ENCODE measurements at regions not wholly inside any gene's neighbourhood (a gene's known extent, or its start where the extent isn't known, plus 50 kb on each side); places are given as distances from the start of the nearest gene placed in this dataset.

DNA sequence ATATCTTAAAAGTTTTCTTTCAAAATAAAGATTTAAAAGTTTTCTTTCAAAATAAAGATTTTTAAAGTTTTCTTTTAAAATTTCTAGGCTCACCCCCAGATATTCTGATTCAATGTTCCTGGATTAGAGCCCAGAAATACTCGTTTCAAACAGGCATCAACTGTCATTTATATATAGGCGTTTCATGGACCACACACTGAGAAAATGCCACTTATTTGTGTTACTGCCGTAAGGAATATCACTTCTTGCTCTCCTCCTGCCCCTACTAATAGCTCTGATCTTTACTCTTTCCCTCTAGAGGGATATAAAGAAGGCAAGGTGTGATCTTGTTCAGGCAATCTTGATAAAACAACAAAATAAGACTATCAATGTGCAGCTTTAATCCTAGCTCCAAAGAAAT lies 1324.1 kb downstream of the CDH8 start:
- no peaks in the 10 kb centered on the region for H3K4me1 ChIP-seq (ENCODE audit: control insufficient read depth in 1 of 2, insufficient read depth in 2 of 2, low read length in 2 of 2)
- H3K36me3 ChIP-seq (ENCODE audit: control insufficient read depth in 1 of 2, insufficient read depth in 2 of 2, low read length in 2 of 2): no peaks in the 10 kb centered on the region
- no peak overlapping the region for H3K4me3 ChIP-seq (ENCODE audit: low read depth in 1 of 2, low read length in 2 of 2)
- peaks cover 0 to 6% of the 10 kb centered on the region in 2 donors for H3K9me3 ChIP-seq (ENCODE audit: control insufficient read depth in 1 of 2, low read length in 2 of 2)
- no peak overlapping the region for H3K9ac ChIP-seq (ENCODE audit: low read depth in 1 of 2, low read length in 2 of 2)
- H3K27ac ChIP-seq (ENCODE audit: low read depth, low read length): no peak overlapping the region
- no peaks in the 10 kb centered on the region for H3K27me3 ChIP-seq (ENCODE audit: control insufficient read depth in 1 of 2, insufficient read depth in 2 of 2, low read length in 2 of 2)

DNA sequence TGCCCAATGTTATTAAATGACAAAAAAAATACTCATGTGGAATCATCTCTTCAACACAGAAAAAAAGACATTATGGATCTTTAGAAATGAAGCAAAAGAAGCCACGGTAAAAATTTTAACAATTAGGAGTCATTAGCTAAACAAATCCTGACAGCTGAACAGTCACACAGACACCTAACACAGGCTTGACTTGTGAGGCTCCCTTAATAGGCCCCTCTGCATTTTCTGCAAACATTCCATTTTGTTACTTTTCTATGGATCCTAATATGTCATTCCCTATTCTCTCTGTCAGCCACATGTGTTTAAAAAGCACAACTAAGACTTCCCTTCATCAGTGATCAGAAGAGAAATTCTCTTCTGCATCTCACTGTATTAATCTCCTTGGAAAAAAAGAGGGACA lies 1331.5 kb downstream of the CDH8 start:
- peaks cover 0 to 3% of the 10 kb centered on the region in 2 donors for H3K9me3 ChIP-seq (ENCODE audit: control insufficient read depth in 1 of 2, low read length in 2 of 2)
- H3K9ac ChIP-seq (ENCODE audit: low read depth in 1 of 2, low read length in 2 of 2): no peak overlapping the region
- no peaks in the 10 kb centered on the region for H3K27me3 ChIP-seq (ENCODE audit: control insufficient read depth in 1 of 2, insufficient read depth in 2 of 2, low read length in 2 of 2)
- no peaks in the 10 kb centered on the region for H3K4me1 ChIP-seq (ENCODE audit: control insufficient read depth in 1 of 2, insufficient read depth in 2 of 2, low read length in 2 of 2)
- no peak overlapping the region for H3K4me3 ChIP-seq (ENCODE audit: low read depth in 1 of 2, low read length in 2 of 2)
- no peak overlapping the region for H3K27ac ChIP-seq (ENCODE audit: low read depth, low read length)
- H3K36me3 ChIP-seq (ENCODE audit: control insufficient read depth in 1 of 2, insufficient read depth in 2 of 2, low read length in 2 of 2): no peaks in the 10 kb centered on the region

DNA sequence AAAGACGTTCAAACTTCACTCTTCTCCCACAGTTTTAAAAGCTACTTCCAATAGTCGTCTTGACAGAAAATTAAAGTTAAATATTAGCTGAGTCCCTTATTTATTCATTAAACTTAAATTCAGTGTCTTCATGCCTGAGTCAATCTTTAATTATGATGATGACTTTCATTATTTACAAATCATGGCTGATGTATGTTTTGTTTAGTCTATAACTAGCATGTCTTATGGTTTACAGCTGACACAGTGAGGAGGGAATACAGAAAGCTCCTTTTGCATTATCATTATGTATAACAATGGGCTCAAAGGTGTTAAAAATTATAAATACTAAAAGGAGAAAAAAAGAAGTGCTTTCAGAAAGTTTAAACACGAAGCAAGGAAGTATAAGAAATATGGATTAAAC lies 1333.1 kb downstream of the CDH8 start:
- Histone ChIP-seq H3K9me3 (ENCODE audit: control insufficient read depth in 1 of 2, low read length in 2 of 2) (peaks cover under 1 to 3% of the 10 kb centered on the region in 2 donors), H3K36me3 (ENCODE audit: control insufficient read depth in 1 of 2, insufficient read depth in 2 of 2, low read length in 2 of 2) (no peaks in the 10 kb centered on the region), H3K27me3 (ENCODE audit: control insufficient read depth in 1 of 2, insufficient read depth in 2 of 2, low read length in 2 of 2) (no peaks in the 10 kb centered on the region), H3K27ac (ENCODE audit: low read depth, low read length) (no peak overlapping the region), H3K4me1 (ENCODE audit: control insufficient read depth in 1 of 2, insufficient read depth in 2 of 2, low read length in 2 of 2) (no peaks in the 10 kb centered on the region), H3K4me3 (ENCODE audit: low read depth in 1 of 2, low read length in 2 of 2) (no peak overlapping the region), H3K9ac (ENCODE audit: low read depth in 1 of 2, low read length in 2 of 2) (no peak overlapping the region)

DNA sequence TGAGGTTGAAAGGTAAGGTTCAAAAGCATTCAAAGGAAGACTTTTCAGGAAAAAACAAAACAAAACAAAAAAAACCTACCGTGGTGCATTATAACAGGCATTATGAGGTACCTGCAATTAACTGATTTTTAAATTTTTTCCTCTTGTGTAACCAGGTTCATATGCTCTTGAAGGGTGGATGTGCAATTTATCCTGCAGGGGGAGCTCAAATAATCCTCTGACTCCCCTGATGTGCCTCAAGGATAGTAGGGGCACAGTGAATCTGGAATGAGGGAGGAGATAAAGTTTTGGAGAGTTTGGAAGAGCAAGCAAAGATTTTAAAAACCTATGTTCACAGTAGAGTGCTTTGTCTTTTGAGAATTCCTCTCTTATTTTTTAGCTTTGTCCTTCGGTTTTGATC lies 1349.4 kb downstream of the CDH8 start:
- Histone ChIP-seq H3K36me3 (ENCODE audit: control insufficient read depth in 1 of 2, insufficient read depth in 2 of 2, low read length in 2 of 2) (no peaks in the 10 kb centered on the region), H3K9ac (ENCODE audit: low read depth in 1 of 2, low read length in 2 of 2) (no peak overlapping the region), H3K27ac (ENCODE audit: low read depth, low read length) (no peak overlapping the region), H3K27me3 (ENCODE audit: control insufficient read depth in 1 of 2, insufficient read depth in 2 of 2, low read length in 2 of 2) (no peaks in the 10 kb centered on the region), H3K4me3 (ENCODE audit: low read depth in 1 of 2, low read length in 2 of 2) (no peak overlapping the region), H3K9me3 (ENCODE audit: control insufficient read depth in 1 of 2, low read length in 2 of 2) (peaks cover 7 to 17% of the 10 kb centered on the region in 2 donors), H3K4me1 (ENCODE audit: control insufficient read depth in 1 of 2, insufficient read depth in 2 of 2, low read length in 2 of 2) (no peaks in the 10 kb centered on the region)

DNA sequence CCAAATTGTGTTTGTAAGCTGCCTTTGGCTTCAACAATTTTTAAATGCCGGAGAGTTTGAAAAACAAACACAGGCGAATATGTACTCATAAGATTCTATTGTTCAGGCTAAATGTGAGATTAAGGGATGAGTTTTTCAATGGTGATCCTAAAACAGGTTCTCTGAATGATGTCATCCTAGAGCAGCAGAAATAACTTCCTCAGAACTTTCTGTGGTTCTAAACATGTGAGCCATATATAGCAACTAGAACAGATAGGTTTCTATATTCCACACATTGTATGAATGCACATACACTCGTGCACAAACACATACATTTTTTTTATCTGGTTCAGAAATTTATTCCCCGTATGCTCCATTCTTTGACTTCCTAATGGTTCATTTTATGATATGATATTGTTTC lies 1352.2 kb downstream of the CDH8 start:
- Histone ChIP-seq H3K36me3 (ENCODE audit: control insufficient read depth in 1 of 2, insufficient read depth in 2 of 2, low read length in 2 of 2) (no peaks in the 10 kb centered on the region), H3K27ac (ENCODE audit: low read depth, low read length) (no peak overlapping the region), H3K9me3 (ENCODE audit: control insufficient read depth in 1 of 2, low read length in 2 of 2) (peaks cover under 1 to 17% of the 10 kb centered on the region in 2 donors), H3K9ac (ENCODE audit: low read depth in 1 of 2, low read length in 2 of 2) (no peak overlapping the region), H3K4me1 (ENCODE audit: control insufficient read depth in 1 of 2, insufficient read depth in 2 of 2, low read length in 2 of 2) (no peaks in the 10 kb centered on the region), H3K4me3 (ENCODE audit: low read depth in 1 of 2, low read length in 2 of 2) (no peak overlapping the region), H3K27me3 (ENCODE audit: control insufficient read depth in 1 of 2, insufficient read depth in 2 of 2, low read length in 2 of 2) (no peaks in the 10 kb centered on the region)

GRCh38 chr16:60682219-60682618 lies 1354.0 kb downstream of the CDH8 start:
- Histone ChIP-seq H3K9ac (ENCODE audit: low read depth in 1 of 2, low read length in 2 of 2) (no peak overlapping the region), H3K4me1 (ENCODE audit: control insufficient read depth in 1 of 2, insufficient read depth in 2 of 2, low read length in 2 of 2) (no peaks in the 10 kb centered on the region), H3K36me3 (ENCODE audit: control insufficient read depth in 1 of 2, insufficient read depth in 2 of 2, low read length in 2 of 2) (no peaks in the 10 kb centered on the region), H3K9me3 (ENCODE audit: control insufficient read depth in 1 of 2, low read length in 2 of 2) (peaks cover 0 to 13% of the 10 kb centered on the region in 2 donors), H3K4me3 (ENCODE audit: low read depth in 1 of 2, low read length in 2 of 2) (no peak overlapping the region), H3K27me3 (ENCODE audit: control insufficient read depth in 1 of 2, insufficient read depth in 2 of 2, low read length in 2 of 2) (no peaks in the 10 kb centered on the region), H3K27ac (ENCODE audit: low read depth, low read length) (no peak overlapping the region)

DNA sequence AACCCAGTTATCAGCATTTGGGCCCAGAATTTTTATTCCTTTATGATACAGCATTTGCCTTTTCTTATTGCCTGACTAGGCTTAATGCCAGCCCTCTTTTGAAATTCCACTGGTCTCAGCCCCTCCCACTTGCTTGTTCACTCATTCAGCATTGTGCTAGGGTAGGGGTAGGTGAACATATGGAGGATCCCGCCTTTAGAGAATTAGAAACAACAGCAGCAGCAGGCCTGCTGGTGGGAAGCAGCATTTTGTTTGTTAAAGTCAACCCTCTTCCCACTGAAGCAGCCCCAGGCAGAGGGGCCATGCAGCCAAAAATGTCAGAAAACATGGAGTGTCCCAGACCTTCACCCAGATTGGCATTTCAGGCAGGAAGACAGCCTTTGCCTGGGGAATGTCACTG lies 1355.2 kb downstream of the CDH8 start:
- H3K9me3 ChIP-seq (ENCODE audit: control insufficient read depth in 1 of 2, low read length in 2 of 2): peaks cover 0 to 10% of the 10 kb centered on the region in 2 donors
- H3K36me3 ChIP-seq (ENCODE audit: control insufficient read depth in 1 of 2, insufficient read depth in 2 of 2, low read length in 2 of 2): no peaks in the 10 kb centered on the region
- H3K9ac ChIP-seq (ENCODE audit: low read depth in 1 of 2, low read length in 2 of 2): no peak overlapping the region
- no peaks in the 10 kb centered on the region for H3K27me3 ChIP-seq (ENCODE audit: control insufficient read depth in 1 of 2, insufficient read depth in 2 of 2, low read length in 2 of 2)
- no peak overlapping the region for H3K4me3 ChIP-seq (ENCODE audit: low read depth in 1 of 2, low read length in 2 of 2)
- no peaks in the 10 kb centered on the region for H3K4me1 ChIP-seq (ENCODE audit: control insufficient read depth in 1 of 2, insufficient read depth in 2 of 2, low read length in 2 of 2)
- no peak overlapping the region for H3K27ac ChIP-seq (ENCODE audit: low read depth, low read length)

DNA sequence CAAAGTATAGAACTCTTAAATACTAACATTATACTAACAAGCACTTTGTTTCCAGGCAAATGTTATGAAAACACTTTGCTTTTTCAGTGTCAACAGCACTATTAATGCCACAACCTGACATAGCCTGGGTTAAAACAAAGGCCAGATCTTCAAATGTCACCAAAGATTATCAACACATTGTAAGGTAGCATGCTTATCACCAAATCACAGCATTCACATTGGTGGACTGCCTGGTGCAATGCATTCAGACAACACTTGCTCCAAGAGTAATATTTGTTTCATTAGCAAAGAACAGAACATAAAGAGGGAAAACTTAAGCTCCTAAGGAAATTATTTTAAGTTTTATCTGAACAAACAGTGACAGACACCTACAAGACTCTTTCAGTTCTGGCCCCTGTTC lies 1361.2 kb downstream of the CDH8 start:
- H3K4me1 ChIP-seq (ENCODE audit: control insufficient read depth in 1 of 2, insufficient read depth in 2 of 2, low read length in 2 of 2): no peaks in the 10 kb centered on the region
- no peaks in the 10 kb centered on the region for H3K9me3 ChIP-seq (ENCODE audit: control insufficient read depth in 1 of 2, low read length in 2 of 2)
- no peak overlapping the region for H3K4me3 ChIP-seq (ENCODE audit: low read depth in 1 of 2, low read length in 2 of 2)
- H3K36me3 ChIP-seq (ENCODE audit: control insufficient read depth in 1 of 2, insufficient read depth in 2 of 2, low read length in 2 of 2): no peaks in the 10 kb centered on the region
- H3K9ac ChIP-seq (ENCODE audit: low read depth in 1 of 2, low read length in 2 of 2): no peak overlapping the region
- H3K27me3 ChIP-seq (ENCODE audit: control insufficient read depth in 1 of 2, insufficient read depth in 2 of 2, low read length in 2 of 2): no peaks in the 10 kb centered on the region
- H3K27ac ChIP-seq (ENCODE audit: low read depth, low read length): no peak overlapping the region

DNA sequence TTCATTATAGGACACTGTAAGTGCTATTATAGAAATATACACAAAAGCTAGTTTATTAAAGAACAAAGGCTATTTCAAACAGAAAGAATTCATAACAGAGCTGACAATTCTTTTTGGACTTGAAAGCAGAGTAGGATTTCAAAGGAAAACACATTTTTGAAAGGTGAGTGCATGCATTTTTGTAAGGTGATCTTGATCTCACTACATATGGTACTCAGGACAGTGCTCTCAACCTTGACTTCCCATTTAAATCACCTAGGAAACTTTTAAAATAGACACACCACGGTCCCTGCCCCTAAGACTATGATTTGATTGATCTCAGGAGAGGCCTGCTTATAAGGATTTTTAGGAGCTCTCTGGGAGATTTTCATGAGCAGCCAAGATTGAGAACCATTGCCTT lies 1362.0 kb downstream of the CDH8 start:
- Histone ChIP-seq H3K4me1 (ENCODE audit: control insufficient read depth in 1 of 2, insufficient read depth in 2 of 2, low read length in 2 of 2) (no peaks in the 10 kb centered on the region), H3K9ac (ENCODE audit: low read depth in 1 of 2, low read length in 2 of 2) (no peak overlapping the region), H3K9me3 (ENCODE audit: control insufficient read depth in 1 of 2, low read length in 2 of 2) (no peaks in the 10 kb centered on the region), H3K27me3 (ENCODE audit: control insufficient read depth in 1 of 2, insufficient read depth in 2 of 2, low read length in 2 of 2) (no peaks in the 10 kb centered on the region), H3K27ac (ENCODE audit: low read depth, low read length) (no peak overlapping the region), H3K36me3 (ENCODE audit: control insufficient read depth in 1 of 2, insufficient read depth in 2 of 2, low read length in 2 of 2) (no peaks in the 10 kb centered on the region), H3K4me3 (ENCODE audit: low read depth in 1 of 2, low read length in 2 of 2) (no peak overlapping the region)

GRCh38 chr16:60655514-60656153 lies 1380.6 kb downstream of the CDH8 start:
- Histone ChIP-seq H3K36me3 (ENCODE audit: control insufficient read depth in 1 of 2, insufficient read depth in 2 of 2, low read length in 2 of 2) (no peaks in the 10 kb centered on the region), H3K27me3 (ENCODE audit: control insufficient read depth in 1 of 2, insufficient read depth in 2 of 2, low read length in 2 of 2) (no peaks in the 10 kb centered on the region), H3K27ac (ENCODE audit: low read depth, low read length) (no peak overlapping the region), H3K4me1 (ENCODE audit: control insufficient read depth in 1 of 2, insufficient read depth in 2 of 2, low read length in 2 of 2) (no peaks in the 10 kb centered on the region), H3K4me3 (ENCODE audit: low read depth in 1 of 2, low read length in 2 of 2) (no peak overlapping the region), H3K9me3 (ENCODE audit: control insufficient read depth in 1 of 2, low read length in 2 of 2) (peaks cover 2 to 7% of the 10 kb centered on the region in 2 donors), H3K9ac (ENCODE audit: low read depth in 1 of 2, low read length in 2 of 2) (no peak overlapping the region)

DNA sequence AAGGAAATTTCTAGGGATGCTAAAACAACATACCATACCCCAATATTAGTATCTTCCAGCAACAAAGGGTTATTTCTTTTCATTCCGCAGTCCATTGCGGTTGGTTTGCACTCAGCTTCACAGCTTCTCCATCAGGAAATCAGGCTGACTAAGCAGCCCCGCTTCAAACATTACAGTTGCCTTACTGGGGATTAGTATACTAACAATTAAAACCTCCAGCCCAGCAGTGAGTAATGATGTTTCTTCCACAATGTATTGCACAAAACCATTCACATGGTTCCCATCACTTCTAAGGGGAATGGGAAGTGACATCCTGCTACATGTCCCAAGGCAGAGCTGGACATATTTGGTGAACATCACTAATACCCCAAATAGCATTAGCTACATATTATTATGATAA lies 1384.9 kb downstream of the CDH8 start:
- H3K27ac ChIP-seq (ENCODE audit: low read depth, low read length): no peak overlapping the region
- no peaks in the 10 kb centered on the region for H3K4me1 ChIP-seq (ENCODE audit: control insufficient read depth in 1 of 2, insufficient read depth in 2 of 2, low read length in 2 of 2)
- H3K36me3 ChIP-seq (ENCODE audit: control insufficient read depth in 1 of 2, insufficient read depth in 2 of 2, low read length in 2 of 2): no peaks in the 10 kb centered on the region
- peaks cover 0 to 15% of the 10 kb centered on the region in 2 donors for H3K9me3 ChIP-seq (ENCODE audit: control insufficient read depth in 1 of 2, low read length in 2 of 2)
- no peak overlapping the region for H3K9ac ChIP-seq (ENCODE audit: low read depth in 1 of 2, low read length in 2 of 2)
- no peak overlapping the region for H3K4me3 ChIP-seq (ENCODE audit: low read depth in 1 of 2, low read length in 2 of 2)
- no peaks in the 10 kb centered on the region for H3K27me3 ChIP-seq (ENCODE audit: control insufficient read depth in 1 of 2, insufficient read depth in 2 of 2, low read length in 2 of 2)

Measured in duodenal mucosa (tissue), 2 donors.